Fibroblast of skin of right quadriceps (primary cell): ENCODE measurements at regions not wholly inside any gene's neighbourhood (a gene's known extent, or its start where the extent isn't known, plus 50 kb on each side); places are given as distances from the start of the nearest gene placed in this dataset.

Experiments used
- DNase-seq: peaks from one replicate; pipeline ENCODE4 v3.0.0-alpha.2; 2013

GRCh38 chr1:36639461-36639860, 156.7 kb upstream of the CSF3R start:
- no peak for DNase-seq

GRCh38 chr1:36638268-36638667, 155.6 kb upstream of the CSF3R start:
- DNase-seq: no peak

GRCh38 chr1:36636206-36636605, 153.5 kb upstream of the CSF3R start:
- DNase-seq: no peak

GRCh38 chr1:36635284-36635683, 152.6 kb upstream of the CSF3R start:
- no peak for DNase-seq

GRCh38 chr1:36628804-36629203, 146.1 kb upstream of the CSF3R start:
- no peak for DNase-seq

- no peak for DNase-seq
Measured at GRCh38 chr1:36626435-36626834, 143.7 kb upstream of the CSF3R start.

- no peak for DNase-seq
Measured at GRCh38 chr1:36625935-36626310, 143.2 kb upstream of the CSF3R start.

- no peak for DNase-seq
Measured at GRCh38 chr1:36625253-36625934, 142.7 kb upstream of the CSF3R start.

GRCh38 chr1:36624466-36624865, 141.8 kb upstream of the CSF3R start:
- DNase-seq: no peak

- DNase-seq: no peak
Measured at GRCh38 chr1:36622741-36623648, 140.3 kb upstream of the CSF3R start.

- DNase-seq: no peak
Measured at GRCh38 chr1:36621531-36621930, 138.8 kb upstream of the CSF3R start.

- no peak for DNase-seq
Measured at GRCh38 chr1:36620142-36620541, 137.4 kb upstream of the CSF3R start.

GRCh38 chr1:36614991-36615390, 132.3 kb upstream of the CSF3R start:
- DNase-seq: no peak

GRCh38 chr1:36614571-36614970, 131.9 kb upstream of the CSF3R start:
- no peak for DNase-seq

GRCh38 chr1:36613721-36614120, 131.0 kb upstream of the CSF3R start:
- no peak for DNase-seq

GRCh38 chr1:36612881-36613280, 130.2 kb upstream of the CSF3R start:
- DNase-seq: no peak

GRCh38 chr1:36612121-36612520, 129.4 kb upstream of the CSF3R start:
- no peak for DNase-seq

- DNase-seq: peak; percentile 10
Measured at GRCh38 chr1:36609241-36610027, 126.7 kb upstream of the CSF3R start.

GRCh38 chr1:36608272-36608671, 125.6 kb upstream of the CSF3R start:
- DNase-seq: no peak

- no peak for DNase-seq
Measured at GRCh38 chr1:36607263-36607651, 124.5 kb upstream of the CSF3R start.

- no peak for DNase-seq
Measured at GRCh38 chr1:36606641-36607262, 124.0 kb upstream of the CSF3R start.

- no peak for DNase-seq
Measured at GRCh38 chr1:36605942-36606640, 123.4 kb upstream of the CSF3R start.
